K562 (cell line): ENCODE measurements at regions not wholly inside any gene's neighbourhood (a gene's known extent, or its start where the extent isn't known, plus 50 kb on each side); places are given as distances from the start of the nearest gene placed in this dataset.

Experiments
- E4F1 ChIP-seq: fragments of 250-450 bp; sonication (Bioruptor Pico); IDR thresholded peaks from 2 replicates; pipeline ENCODE4 v1.5.0; 2021; ENCODE audit warnings: mild to moderate bottlenecking, borderline replicate concordance
- GABPA ChIP-seq: fragments of 200-800 bp; sonication (Bioruptor generic); conservative IDR thresholded peaks from 2 replicates; pipeline ENCODE4 v1.6.1; 2016; ENCODE audit warnings: low read depth, missing genetic modification characterization, missing compliant biosample characterization
- HNRNPL ChIP-seq: fragments of 200-400 bp; formaldehyde crosslinking; IDR thresholded peaks from 2 replicates; pipeline ENCODE4 v1.6.1; 2017; ENCODE audit warnings: low read depth, mild to moderate bottlenecking, low read length
- JUN ChIP-seq, 2 experiments: sonication (generic) in 1 of 2; formaldehyde crosslinking in 1 of 2; IDR thresholded peaks; 2 replicates each; pipeline versions ENCODE4 v1.6.1 to v1.8.0; 2012 to 2022; ENCODE audit warnings: borderline replicate concordance in 2 of 2, mild to moderate bottlenecking in 2 of 2, improper control_type of control experiment in 1 of 2, low read depth in 1 of 2, low read length in 1 of 2, missing genetic modification reagents in 1 of 2
- LCOR ChIP-seq: sonication (generic); formaldehyde crosslinking; IDR thresholded peaks from 2 replicates; pipeline ENCODE4 v1.8.0; 2022; ENCODE audit warnings: mild to moderate bottlenecking, missing genetic modification reagents
- ZFP30 ChIP-seq: fragments of 250-450 bp; sonication (Bioruptor Pico); IDR thresholded peaks from 2 replicates; pipeline ENCODE4 v1.8.0; 2022; ENCODE audit warnings: moderate library complexity, mild to moderate bottlenecking, inconsistent platforms, borderline replicate concordance
- ZNF77 ChIP-seq: fragments of 250-450 bp; sonication (Bioruptor Pico); IDR thresholded peaks from 2 replicates; pipeline ENCODE4 v1.5.0; 2020
- TF ChIP-seq, protein P1 (sequence below), 2 experiments: IDR thresholded peaks; 2 replicates each; pipeline ENCODE4 v1.6.1; 2011; ENCODE audit warnings: borderline replicate concordance in 1 of 2, control low read depth in 1 of 2, low read depth in 1 of 2, low read length in 1 of 2, mild to moderate bottlenecking in 1 of 2, mixed read lengths in 1 of 2, moderate library complexity in 1 of 2; ENCODE audit not compliant: insufficient read depth in 1 of 2, insufficient read length in 1 of 2, poor library complexity in 1 of 2, severe bottlenecking in 1 of 2; ENCODE audit errors: extremely low read depth in 1 of 2

- TF ChIP-seq ZFP30 (CRISPR knock-in tag), result no peak
- no peak for TF ChIP-seq ZNF77 (CRISPR knock-in tag)
- TF ChIP-seq, protein P1, sequence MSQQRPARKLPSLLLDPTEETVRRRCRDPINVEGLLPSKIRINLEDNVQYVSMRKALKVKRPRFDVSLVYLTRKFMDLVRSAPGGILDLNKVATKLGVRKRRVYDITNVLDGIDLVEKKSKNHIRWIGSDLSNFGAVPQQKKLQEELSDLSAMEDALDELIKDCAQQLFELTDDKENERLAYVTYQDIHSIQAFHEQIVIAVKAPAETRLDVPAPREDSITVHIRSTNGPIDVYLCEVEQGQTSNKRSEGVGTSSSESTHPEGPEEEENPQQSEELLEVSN (IDR thresholded peaks at IDR 0.05; ENCODE audit: borderline replicate concordance in 1 of 2, extremely low read depth in 1 of 2, insufficient read depth in 1 of 2, insufficient read length in 1 of 2, low read depth in 1 of 2, low read length in 1 of 2, poor library complexity in 1 of 2, severe bottlenecking in 1 of 2), result no peak
- TF ChIP-seq HNRNPL, result no peak
- TF ChIP-seq GABPA (tag), result no peak
- TF ChIP-seq JUN (IDR thresholded peaks at IDR 0.05; ENCODE audit: borderline replicate concordance, low read depth, low read length), result no peak
- TF ChIP-seq JUN (CRISPR knock-in tag; IDR thresholded peaks at IDR 0.05; ENCODE audit: borderline replicate concordance), result no peak
- no peak for TF ChIP-seq E4F1
- no peak for TF ChIP-seq LCOR (CRISPR knock-in tag)
These were observed 241.0 kb downstream of the HNMT start (continued) for GRCh38 chr2:138205281-138205680.
